PC-3 (cell line): ENCODE measurements at regions not wholly inside any gene's neighbourhood (a gene's known extent, or its start where the extent isn't known, plus 50 kb on each side); places are given as distances from the start of the nearest gene placed in this dataset.

Source experiments
- CTCF ChIP-seq: fragments of 300-600 bp; sonication (generic); conservative IDR thresholded peaks from 2 replicates; pipeline ENCODE4 v1.5.1; 2017; ENCODE audit warnings: antibody characterized with exemption, low read depth, mild to moderate bottlenecking, low read length
- EZH2 ChIP-seq: fragments of 300-600 bp; sonication (generic); IDR thresholded peaks from one replicate; pipeline ENCODE4 v1.6.1; 2017; ENCODE audit warnings: antibody characterized with exemption, mild to moderate bottlenecking, low read length; ENCODE audit not compliant: unreplicated experiment
- EZH2phosphoT487 ChIP-seq: fragments of 300-600 bp; sonication (generic); IDR thresholded peaks from 2 replicates; pipeline ENCODE4 v1.6.1; 2018; ENCODE audit warnings: mild to moderate bottlenecking, antibody characterized with exemption, low read length, borderline replicate concordance

DNA sequence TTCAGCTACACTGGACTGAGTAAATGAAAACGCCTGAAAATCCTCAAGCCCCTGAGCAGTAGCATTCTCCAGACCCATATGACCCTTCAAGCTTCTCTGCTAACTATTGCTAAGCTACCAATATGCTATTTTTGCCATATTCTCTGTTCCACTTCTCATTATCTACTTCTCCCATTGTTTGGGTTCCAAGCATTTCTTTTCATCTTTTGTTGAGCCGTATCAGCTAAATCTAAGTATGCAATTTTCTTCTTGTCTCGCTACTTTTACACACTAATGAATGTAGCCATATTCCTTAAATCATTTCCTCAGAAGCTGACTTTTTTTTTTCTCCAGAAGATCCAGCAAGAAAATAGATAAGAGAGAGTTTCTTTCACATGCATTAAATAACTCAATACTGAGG is 128.4 kb downstream of the AGTR2 start:
- TF ChIP-seq CTCF (no peak), EZH2phosphoT487 (no peak), EZH2 (no peak)
